Retinal pigment epithelial cell (primary cell): ENCODE measurements at regions not wholly inside any gene's neighbourhood (a gene's known extent, or its start where the extent isn't known, plus 50 kb on each side); places are given as distances from the start of the nearest gene placed in this dataset.

Experiments used
- DNase-seq: peaks from one replicate; pipeline ENCODE4 v3.0.0-alpha.2; 2010; ENCODE audit warnings: low read depth
- H3K4me3 ChIP-seq: 2 replicates; pipeline ENCODE4 v1.5.1; 2011; ENCODE audit warnings: mild to moderate bottlenecking, low read length, control low read depth, moderate library complexity
- CTCF ChIP-seq: conservative IDR thresholded peaks from 2 replicates; pipeline ENCODE4 v1.5.1; 2011; ENCODE audit warnings: low read depth, low read length, control low read depth, inconsistent platforms

GRCh38 chr4:163895378-163896005 lies 401.0 kb downstream of the TMA16 start:
- no peak for TF ChIP-seq CTCF
- DNase-seq, result no peak
- no peak overlapping the region for H3K4me3 ChIP-seq

- no peak for DNase-seq
- H3K4me3 ChIP-seq, result no peak overlapping the region
- no peak for TF ChIP-seq CTCF
These were observed 406.8 kb downstream of the TMA16 start for GRCh38 chr4:163901319-163901718.

- DNase-seq, result no peak
- TF ChIP-seq CTCF, result no peak
These were observed 407.9 kb downstream of the TMA16 start for GRCh38 chr4:163902417-163902816.

GRCh38 chr4:163911891-163912290 lies 417.4 kb downstream of the TMA16 start:
- H3K4me3 ChIP-seq, result no peak overlapping the region
- TF ChIP-seq CTCF, result no peak
- DNase-seq, result no peak

More at GRCh38 chr4:163902417-163902816, 407.9 kb downstream of the TMA16 start:
- H3K4me3 ChIP-seq, result no peak overlapping the region

GRCh38 chr4:163913571-163913970 lies 419.1 kb downstream of the TMA16 start:
- no peak overlapping the region for H3K4me3 ChIP-seq
- DNase-seq, result no peak
- no peak for TF ChIP-seq CTCF

- no peak for DNase-seq
- no peak for TF ChIP-seq CTCF
- H3K4me3 ChIP-seq, result no peak overlapping the region
These were observed 421.4 kb downstream of the TMA16 start for GRCh38 chr4:163915896-163916295.

GRCh38 chr4:163920426-163920825 lies 425.9 kb downstream of the TMA16 start:
- H3K4me3 ChIP-seq, result no peak overlapping the region
- no peak for DNase-seq
- no peak for TF ChIP-seq CTCF
